HCT116 (cell line): ENCODE measurements at regions not wholly inside any gene's neighbourhood (a gene's known extent, or its start where the extent isn't known, plus 50 kb on each side); places are given as distances from the start of the nearest gene placed in this dataset.

Experiments
- ATAC-seq: fragments of 200-7000 bp; cut with Tn5 transposase; 2 replicates; pipeline ENCODE4 v1.9.1; 2020; ENCODE audit warnings: mild to moderate bottlenecking, moderate library complexity
- BruUV-seq: library from RNA; stranded (reverse); fragments of 400-500 nt; replicated peaks from 2 replicates; lab custom pipeline; 2021; lab: Mats Ljungman, UMichigan
- CTCF ChIA-PET: fragments of 300-600 bp; sonication (Branson Sonifier 250); formaldehyde crosslinking; loops from one replicate; lab custom pipeline; 2021; ENCODE audit warnings: antibody characterized with exemption; lab: Charles Lee
- POLR2A ChIA-PET: fragments of 300-600, 350-600 bp; sonication (Branson Sonifier 250); formaldehyde crosslinking; loops from one replicate; lab custom pipeline; 2021; ENCODE audit warnings: antibody characterized with exemption; lab: Charles Lee
- RAD21 ChIA-PET, 2 experiments: fragments of 300-600 bp; sonication (Branson Sonifier 250); formaldehyde crosslinking; loops; one replicate each; lab custom pipeline; 2023; ENCODE audit warnings: low total read pairs in 2 of 2; ENCODE audit not compliant: uncharacterized antibody in 2 of 2, unreplicated experiment in 2 of 2, low non-redundant PET in 1 of 2; lab: Charles Lee
- DNase-seq: peaks from one replicate; pipeline ENCODE4 v3.0.0-alpha.2; 2010; ENCODE audit warnings: low read depth, low spot score
- H2AFZ ChIP-seq: fragments of 200-600 bp; shearing (Covaris generic), sonication (generic); 2 replicates; pipeline ENCODE4 v1.6.1; 2017; ENCODE audit warnings: low read depth, mixed run types, mixed read lengths, antibody characterized with exemption, low read length; ENCODE audit not compliant: poor library complexity, severe bottlenecking
- H3K27ac ChIP-seq: 2 replicates; pipeline ENCODE4 v1.5.1; 2012; ENCODE audit warnings: low read depth, low read length
- H3K27me3 ChIP-seq: fragments of 200-600 bp; sonication (generic); 2 replicates; pipeline ENCODE4 v1.6.1; 2016; ENCODE audit warnings: mixed run types, low read length, mixed read lengths; ENCODE audit not compliant: insufficient read depth
- H3K36me3 ChIP-seq, 2 experiments: fragments of 200-500 bp in 1 of 2; fragments of 200-600 bp in 1 of 2; sonication (Bioruptor generic) in 1 of 2; sonication (generic) in 1 of 2; 2 replicates each; pipeline versions ENCODE4 v1.5.1 to v1.6.1; 2014 to 2016; ENCODE audit warnings: low read length in 2 of 2, inconsistent platforms in 1 of 2, mixed read lengths in 1 of 2, mixed run types in 1 of 2; ENCODE audit not compliant: insufficient read depth in 2 of 2, control insufficient read depth in 1 of 2
- H3K4me1 ChIP-seq, 2 experiments: fragments of 200-600 bp in 1 of 2; sonication (generic) in 1 of 2; 2 replicates each; pipeline versions ENCODE4 v1.5.1 to v1.6.1; 2012 to 2017; ENCODE audit warnings: low read length in 2 of 2, inconsistent platforms in 1 of 2, mild to moderate bottlenecking in 1 of 2, mixed read lengths in 1 of 2, mixed run types in 1 of 2, moderate library complexity in 1 of 2; ENCODE audit not compliant: insufficient read depth in 2 of 2, control insufficient read depth in 1 of 2
- H3K4me2 ChIP-seq: fragments of 200-600 bp; sonication (generic); 2 replicates; pipeline ENCODE4 v1.6.1; 2017; ENCODE audit warnings: mixed run types, low read length, mixed read lengths
- H3K4me3 ChIP-seq, 2 experiments: fragments of 200-600 bp in 1 of 2; sonication (generic) in 1 of 2; replicated peaks in 1 of 2; 2 replicates each; pipeline ENCODE4 v1.5.1; 2011 to 2016; ENCODE audit warnings: low read length in 2 of 2, control low read depth in 1 of 2, low read depth in 1 of 2, mild to moderate bottlenecking in 1 of 2, mixed read lengths in 1 of 2, mixed run types in 1 of 2
- H3K79me2 ChIP-seq: fragments of 200-600 bp; sonication (generic); 2 replicates; pipeline ENCODE4 v1.6.1; 2017; ENCODE audit warnings: mild to moderate bottlenecking, mixed run types, low read length, moderate library complexity, mixed read lengths; ENCODE audit not compliant: insufficient read depth
- H3K9ac ChIP-seq: fragments of 200-600 bp; sonication (generic); 2 replicates; pipeline ENCODE4 v1.6.1; 2016; ENCODE audit warnings: low read length, mixed read lengths
- H3K9me2 ChIP-seq: fragments of 200-600 bp; sonication (generic), shearing (Covaris generic); 2 replicates; pipeline ENCODE4 v1.6.1; 2017; ENCODE audit warnings: mixed run types, mild to moderate bottlenecking, moderate library complexity; ENCODE audit not compliant: insufficient read depth
- H3K9me3 ChIP-seq, 2 experiments: fragments of 200-500 bp in 1 of 2; fragments of 200-600 bp in 1 of 2; sonication (Bioruptor generic) in 1 of 2; sonication (generic) in 1 of 2; 2 replicates each; pipeline ENCODE4 v1.6.1; 2014 to 2017; ENCODE audit warnings: low read length in 2 of 2, mixed read lengths in 2 of 2, inconsistent platforms in 1 of 2, low read depth in 1 of 2, mild to moderate bottlenecking in 1 of 2, mixed run types in 1 of 2, moderate library complexity in 1 of 2; ENCODE audit not compliant: control insufficient read depth in 1 of 2, insufficient read depth in 1 of 2
- H4K20me1 ChIP-seq: fragments of 200-600 bp; sonication (generic), shearing (Covaris generic); 2 replicates; pipeline ENCODE4 v1.6.1; 2017; ENCODE audit warnings: mixed run types, mild to moderate bottlenecking, moderate library complexity; ENCODE audit not compliant: insufficient read depth
- CBX3 ChIP-seq: IDR thresholded peaks from 2 replicates; pipeline ENCODE4 v1.6.1; 2012; ENCODE audit warnings: low read depth
- CEBPB ChIP-seq: IDR thresholded peaks from 2 replicates; pipeline ENCODE4 v1.6.1; 2012; ENCODE audit warnings: low read depth
- EGR1 ChIP-seq: IDR thresholded peaks from 2 replicates; pipeline ENCODE4 v1.6.1; 2012; ENCODE audit warnings: low read depth
- ELF1 ChIP-seq: IDR thresholded peaks from 2 replicates; pipeline ENCODE4 v1.6.1; 2012; ENCODE audit warnings: low read depth, borderline replicate concordance
- EZH2phosphoT487 ChIP-seq: fragments of 200-600 bp; IDR thresholded peaks from 2 replicates; pipeline ENCODE4 v1.6.1; 2018; ENCODE audit warnings: antibody characterized with exemption, borderline replicate concordance
- JUND ChIP-seq: IDR thresholded peaks from 2 replicates; pipeline ENCODE4 v1.6.1; 2012
- POLR2A ChIP-seq: IDR thresholded peaks from 2 replicates; pipeline ENCODE4 v1.7.0; 2011; ENCODE audit warnings: borderline replicate concordance; ENCODE audit not compliant: insufficient read depth, insufficient read length; ENCODE audit errors: extremely low read depth
- POLR2AphosphoS5 ChIP-seq: IDR thresholded peaks from 2 replicates; pipeline ENCODE4 v1.6.1; 2011; ENCODE audit warnings: mild to moderate bottlenecking, low read depth, low read length, moderate library complexity
- RAD21 ChIP-seq: IDR thresholded peaks from 2 replicates; pipeline ENCODE4 v1.6.1; 2012; ENCODE audit warnings: low read depth, mild to moderate bottlenecking
- SIN3A ChIP-seq: IDR thresholded peaks from 2 replicates; pipeline ENCODE4 v1.6.1; 2012; ENCODE audit warnings: low read depth
- SP1 ChIP-seq: IDR thresholded peaks from 2 replicates; pipeline ENCODE4 v1.6.1; 2012; ENCODE audit warnings: low read depth
- SRF ChIP-seq: IDR thresholded peaks from 2 replicates; pipeline ENCODE4 v1.6.1; 2012; ENCODE audit warnings: low read depth
- TCF7L2 ChIP-seq: IDR thresholded peaks from 2 replicates; pipeline ENCODE4 v1.7.0; 2011; ENCODE audit warnings: borderline replicate concordance, inconsistent platforms; ENCODE audit not compliant: insufficient read depth, insufficient read length; ENCODE audit errors: extremely low read depth
- YY1 ChIP-seq: IDR thresholded peaks from 2 replicates; pipeline ENCODE4 v1.6.1; 2011; ENCODE audit warnings: low read length, low read depth, moderate library complexity, mild to moderate bottlenecking; ENCODE audit not compliant: insufficient replicate concordance; ENCODE audit errors: extremely low read depth
- ZNF274 ChIP-seq: fragments of 200-500 bp; sonication (Bioruptor generic); IDR thresholded peaks from 2 replicates; pipeline ENCODE4 v1.6.1; 2014; ENCODE audit warnings: mild to moderate bottlenecking, low read depth, low read length, inconsistent platforms
- intact Hi-C: fragments of 100-400 bp; cut with micrococcal nuclease; formaldehyde crosslinking; loops from 2 replicates; pipeline ENCODE4 v1.10.0; 2022
- TF ChIP-seq, protein P1 (sequence below): IDR thresholded peaks from 2 replicates; pipeline ENCODE4 v1.6.1; 2012
- TF ChIP-seq, protein P2 (sequence below): IDR thresholded peaks from 2 replicates; pipeline ENCODE4 v1.6.1; 2012; ENCODE audit warnings: low read depth
- TF ChIP-seq, protein P3 (sequence below): IDR thresholded peaks from 2 replicates; pipeline ENCODE4 v1.6.1; 2012
- TF ChIP-seq, protein P4 (sequence below): IDR thresholded peaks from 2 replicates; pipeline ENCODE4 v1.6.1; 2011; ENCODE audit warnings: mild to moderate bottlenecking, low read length, moderate library complexity; ENCODE audit not compliant: insufficient replicate concordance; ENCODE audit errors: extremely low read depth

DNA sequence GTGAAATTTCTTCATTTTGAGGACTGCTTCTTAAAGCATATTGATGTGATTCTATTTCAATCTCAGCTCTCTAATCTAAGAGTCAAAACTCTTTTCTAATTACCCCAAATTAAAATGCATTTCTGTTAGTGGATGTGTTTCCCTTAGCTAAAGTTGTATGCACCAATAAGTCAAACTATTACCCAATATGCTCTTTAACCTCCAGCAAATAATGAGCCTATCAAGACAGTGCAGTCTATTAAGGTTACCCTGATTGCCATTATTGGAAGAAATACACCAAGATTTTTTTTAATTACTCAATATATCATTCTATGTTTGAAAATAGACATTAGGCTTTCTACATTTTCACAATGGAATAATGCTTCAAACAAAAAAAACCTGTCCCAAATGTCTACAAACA lies 310.0 kb downstream of the BTG1 start:
- no peak for TF ChIP-seq EGR1
- TF ChIP-seq, protein P1, sequence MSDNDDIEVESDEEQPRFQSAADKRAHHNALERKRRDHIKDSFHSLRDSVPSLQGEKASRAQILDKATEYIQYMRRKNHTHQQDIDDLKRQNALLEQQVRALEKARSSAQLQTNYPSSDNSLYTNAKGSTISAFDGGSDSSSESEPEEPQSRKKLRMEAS: no peak
- TF ChIP-seq POLR2AphosphoS5: no peak
- TF ChIP-seq SIN3A: no peak
- no peak for TF ChIP-seq CEBPB
- TF ChIP-seq SP1: no peak
- TF ChIP-seq, protein P2, sequence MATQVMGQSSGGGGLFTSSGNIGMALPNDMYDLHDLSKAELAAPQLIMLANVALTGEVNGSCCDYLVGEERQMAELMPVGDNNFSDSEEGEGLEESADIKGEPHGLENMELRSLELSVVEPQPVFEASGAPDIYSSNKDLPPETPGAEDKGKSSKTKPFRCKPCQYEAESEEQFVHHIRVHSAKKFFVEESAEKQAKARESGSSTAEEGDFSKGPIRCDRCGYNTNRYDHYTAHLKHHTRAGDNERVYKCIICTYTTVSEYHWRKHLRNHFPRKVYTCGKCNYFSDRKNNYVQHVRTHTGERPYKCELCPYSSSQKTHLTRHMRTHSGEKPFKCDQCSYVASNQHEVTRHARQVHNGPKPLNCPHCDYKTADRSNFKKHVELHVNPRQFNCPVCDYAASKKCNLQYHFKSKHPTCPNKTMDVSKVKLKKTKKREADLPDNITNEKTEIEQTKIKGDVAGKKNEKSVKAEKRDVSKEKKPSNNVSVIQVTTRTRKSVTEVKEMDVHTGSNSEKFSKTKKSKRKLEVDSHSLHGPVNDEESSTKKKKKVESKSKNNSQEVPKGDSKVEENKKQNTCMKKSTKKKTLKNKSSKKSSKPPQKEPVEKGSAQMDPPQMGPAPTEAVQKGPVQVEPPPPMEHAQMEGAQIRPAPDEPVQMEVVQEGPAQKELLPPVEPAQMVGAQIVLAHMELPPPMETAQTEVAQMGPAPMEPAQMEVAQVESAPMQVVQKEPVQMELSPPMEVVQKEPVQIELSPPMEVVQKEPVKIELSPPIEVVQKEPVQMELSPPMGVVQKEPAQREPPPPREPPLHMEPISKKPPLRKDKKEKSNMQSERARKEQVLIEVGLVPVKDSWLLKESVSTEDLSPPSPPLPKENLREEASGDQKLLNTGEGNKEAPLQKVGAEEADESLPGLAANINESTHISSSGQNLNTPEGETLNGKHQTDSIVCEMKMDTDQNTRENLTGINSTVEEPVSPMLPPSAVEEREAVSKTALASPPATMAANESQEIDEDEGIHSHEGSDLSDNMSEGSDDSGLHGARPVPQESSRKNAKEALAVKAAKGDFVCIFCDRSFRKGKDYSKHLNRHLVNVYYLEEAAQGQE: no peak
- TF ChIP-seq ZNF274: no peak
- no peak for TF ChIP-seq TCF7L2
- no peak for TF ChIP-seq POLR2A
- no peak for TF ChIP-seq CBX3
- no peak for TF ChIP-seq ELF1
- TF ChIP-seq, protein P3, sequence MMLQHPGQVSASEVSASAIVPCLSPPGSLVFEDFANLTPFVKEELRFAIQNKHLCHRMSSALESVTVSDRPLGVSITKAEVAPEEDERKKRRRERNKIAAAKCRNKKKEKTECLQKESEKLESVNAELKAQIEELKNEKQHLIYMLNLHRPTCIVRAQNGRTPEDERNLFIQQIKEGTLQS: no peak
- TF ChIP-seq, protein P4, sequence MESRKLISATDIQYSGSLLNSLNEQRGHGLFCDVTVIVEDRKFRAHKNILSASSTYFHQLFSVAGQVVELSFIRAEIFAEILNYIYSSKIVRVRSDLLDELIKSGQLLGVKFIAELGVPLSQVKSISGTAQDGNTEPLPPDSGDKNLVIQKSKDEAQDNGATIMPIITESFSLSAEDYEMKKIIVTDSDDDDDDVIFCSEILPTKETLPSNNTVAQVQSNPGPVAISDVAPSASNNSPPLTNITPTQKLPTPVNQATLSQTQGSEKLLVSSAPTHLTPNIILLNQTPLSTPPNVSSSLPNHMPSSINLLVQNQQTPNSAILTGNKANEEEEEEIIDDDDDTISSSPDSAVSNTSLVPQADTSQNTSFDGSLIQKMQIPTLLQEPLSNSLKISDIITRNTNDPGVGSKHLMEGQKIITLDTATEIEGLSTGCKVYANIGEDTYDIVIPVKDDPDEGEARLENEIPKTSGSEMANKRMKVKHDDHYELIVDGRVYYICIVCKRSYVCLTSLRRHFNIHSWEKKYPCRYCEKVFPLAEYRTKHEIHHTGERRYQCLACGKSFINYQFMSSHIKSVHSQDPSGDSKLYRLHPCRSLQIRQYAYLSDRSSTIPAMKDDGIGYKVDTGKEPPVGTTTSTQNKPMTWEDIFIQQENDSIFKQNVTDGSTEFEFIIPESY: no peak
- TF ChIP-seq RAD21: no peak
- no peak for TF ChIP-seq JUND
- no peak for TF ChIP-seq EZH2phosphoT487
- TF ChIP-seq YY1: no peak
- TF ChIP-seq SRF: no peak
- Histone ChIP-seq H3K9me3 (no peaks in the 10 kb centered on the region), H3K27ac (no peak overlapping the region), H3K79me2 (no peaks in the 10 kb centered on the region), H2AFZ (no peak overlapping the region), H3K9me2 (no peaks in the 10 kb centered on the region), H3K4me3 (no peak overlapping the region), H3K27me3 (no peaks in the 10 kb centered on the region), H3K4me2 (no peak overlapping the region), H3K9ac (no peak overlapping the region), H4K20me1 (no peaks in the 10 kb centered on the region), H3K4me1 (no peaks in the 10 kb centered on the region), H3K36me3 (no peaks in the 10 kb centered on the region)
- ATAC-seq (no peak), DNase-seq (no peak)
- ChIA-PET POLR2A (no interaction called here), CTCF (no interaction called here), RAD21 (no interaction called here)
- intact Hi-C loops: no loop called here
- no TSS peak for BruUV-seq
